CD4-positive, alpha-beta memory T cell (primary cell): ENCODE measurements at regions not wholly inside any gene's neighbourhood (a gene's known extent, or its start where the extent isn't known, plus 50 kb on each side); places are given as distances from the start of the nearest gene placed in this dataset.
A peak's percentile ranks its signal among the peaks of the same experiment; 100 is the strongest.

ENCODE experiments used
- CTCF ChIA-PET: fragments of 350-600 bp; sonication (Branson Sonifier 250); formaldehyde crosslinking; loops from one replicate; lab custom pipeline; 2021; ENCODE audit warnings: inconsistent platforms; ENCODE audit not compliant: partially characterized antibody; lab: Charles Lee
- POLR2A ChIA-PET: fragments of 350-600 bp; sonication (Branson Sonifier 250); formaldehyde crosslinking; loops from one replicate; lab custom pipeline; 2021; ENCODE audit not compliant: partially characterized antibody; lab: Charles Lee
- DNase-seq, 5 donors: peaks; one replicate each; pipeline versions ENCODE4 v3.0.0 to v3.0.0-alpha.2; 2020 to 2022; ENCODE audit warnings: mixed read lengths in 1 of 5
- H3K27ac ChIP-seq: one replicate; pipeline ENCODE4 v1.7.0; 2013; ENCODE audit warnings: low read depth, low read length
- H3K27me3 ChIP-seq: 2 replicates; pipeline ENCODE4 v1.7.0; 2013; ENCODE audit warnings: mild to moderate bottlenecking, low read length, moderate library complexity; ENCODE audit not compliant: insufficient read depth
- H3K36me3 ChIP-seq: 2 replicates; pipeline ENCODE4 v1.7.0; 2013; ENCODE audit warnings: mild to moderate bottlenecking, low read length, moderate library complexity; ENCODE audit not compliant: insufficient read depth
- H3K4me1 ChIP-seq: 2 replicates; pipeline ENCODE4 v1.7.0; 2013; ENCODE audit warnings: mild to moderate bottlenecking, low read length, moderate library complexity; ENCODE audit not compliant: insufficient read depth
- H3K4me3 ChIP-seq, 2 donors: one replicate each; pipeline ENCODE4 v1.7.0; 2013; ENCODE audit warnings: low read length in 2 of 2, mild to moderate bottlenecking in 1 of 2
- H3K9me3 ChIP-seq, 2 donors: one replicate each; pipeline ENCODE4 v1.7.0; 2013; ENCODE audit warnings: low read length in 2 of 2, control low read depth in 1 of 2; ENCODE audit not compliant: control insufficient read depth in 1 of 2
- H3K27ac Mint-ChIP-seq, 7 donors: one replicate each; pipeline ENCODE4 v1.8.0; 2020 to 2021; ENCODE audit warnings: mixed read lengths in 7 of 7, mild to moderate bottlenecking in 6 of 7, inconsistent platforms in 3 of 7, moderate library complexity in 3 of 7
- H3K27me3 Mint-ChIP-seq, 2 donors: one replicate each; pipeline ENCODE4 v1.8.0; 2020 to 2021; ENCODE audit warnings: mixed read lengths in 2 of 2
- H3K36me3 Mint-ChIP-seq, 2 donors: one replicate each; pipeline ENCODE4 v1.8.0; 2020 to 2021; ENCODE audit warnings: mixed read lengths in 2 of 2, inconsistent platforms in 1 of 2, mild to moderate bottlenecking in 1 of 2
- H3K4me1 Mint-ChIP-seq, 4 donors: one replicate each; pipeline ENCODE4 v1.8.0; 2020 to 2021; ENCODE audit warnings: mixed read lengths in 4 of 4, mild to moderate bottlenecking in 1 of 4
- H3K4me3 Mint-ChIP-seq, 8 donors: one replicate each; pipeline ENCODE4 v1.8.0; 2020 to 2021; ENCODE audit warnings: mixed read lengths in 8 of 8, mild to moderate bottlenecking in 7 of 8, moderate library complexity in 6 of 8, inconsistent platforms in 3 of 8
- H3K9me3 Mint-ChIP-seq, 8 donors: one replicate each; pipeline ENCODE4 v1.8.0; 2020 to 2021; ENCODE audit warnings: mixed read lengths in 8 of 8, mild to moderate bottlenecking in 5 of 8, inconsistent platforms in 3 of 8, moderate library complexity in 1 of 8
- intact Hi-C: fragments of 100-400 bp; cut with micrococcal nuclease; formaldehyde crosslinking; loops from one replicate; pipeline ENCODE4 v1.15.1; 2023

GRCh38 chr6:26211963-26212362, 124.7 kb downstream of the HFE start:
- peaks cover 0 to 5% (median 2%) of the 10 kb centered on the region in 4 donors for H3K4me1 Mint-ChIP-seq
- no peaks in the 10 kb centered on the region for H3K9me3 Mint-ChIP-seq
- Histone ChIP-seq H3K27me3 (no peaks in the 10 kb centered on the region), H3K4me3 (no peak overlapping the region), H3K9me3 (no peaks in the 10 kb centered on the region), H3K4me1 (peaks cover 20% of the 10 kb centered on the region), H3K36me3 (no peaks in the 10 kb centered on the region), H3K27ac (no peak overlapping the region)
- no peaks in the 10 kb centered on the region for H3K27me3 Mint-ChIP-seq
- POLR2A ChIA-PET = interaction anchor here (2.5 to 20.0 kb wide), 2 partner anchors 13 to 22 kb away, joined by 8 to 1953 read pairs; a partner anchor contains a TSS
- H3K27ac Mint-ChIP-seq = no peak overlapping the region
- no peaks in the 10 kb centered on the region for H3K36me3 Mint-ChIP-seq
- intact Hi-C loops = no loop called here
- no peak overlapping the region for H3K4me3 Mint-ChIP-seq
- DNase-seq = no peak
- CTCF ChIA-PET = no interaction called here

DNA sequence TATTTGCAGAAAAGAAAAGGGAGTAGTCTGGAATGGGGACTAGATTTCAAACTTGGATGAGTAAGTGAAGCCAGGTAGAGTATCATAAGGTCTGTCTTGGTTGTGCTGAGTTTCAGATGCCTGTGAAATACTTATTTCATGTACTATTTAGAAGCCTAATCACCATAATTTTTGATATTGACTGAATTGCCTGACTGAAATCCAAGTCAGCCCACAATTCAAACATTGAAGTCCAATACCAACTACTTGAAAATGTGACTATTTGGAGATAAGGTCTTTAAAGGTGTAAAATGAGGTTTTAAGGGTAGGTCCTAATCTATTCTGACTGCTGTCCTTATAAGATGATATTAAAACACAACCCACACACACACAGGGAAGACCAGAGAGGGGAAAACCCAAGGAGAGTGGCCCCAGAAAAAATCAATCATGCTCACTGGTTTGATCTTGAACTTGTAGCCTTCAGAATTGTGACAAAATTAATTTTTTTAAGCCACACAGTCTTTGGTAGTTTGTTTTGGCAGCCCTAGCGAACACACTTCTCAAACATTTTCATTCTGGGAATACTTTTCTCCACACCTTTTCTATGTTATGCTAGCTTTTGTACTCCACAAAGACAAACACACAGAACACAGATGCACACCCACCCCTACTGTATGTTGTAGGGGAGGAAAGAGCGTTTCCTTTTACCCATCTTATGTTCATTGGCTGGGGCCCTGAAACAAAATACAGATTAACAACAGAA, 126.3 kb downstream of the HFE start:
- Histone ChIP-seq H3K27ac (no peak overlapping the region), H3K4me1 (peaks cover 26% of the 10 kb centered on the region), H3K9me3 (no peaks in the 10 kb centered on the region), H3K4me3 (no peak overlapping the region), H3K27me3 (no peaks in the 10 kb centered on the region), H3K36me3 (no peaks in the 10 kb centered on the region)
- Mint-ChIP-seq H3K4me3 (peak overlapping the region in 2 of 8 donors; percentile 48 to 53), H3K9me3 (no peaks in the 10 kb centered on the region), H3K36me3 (no peaks in the 10 kb centered on the region), H3K27ac (peak overlapping the region in 1 of 7 donors; percentile 40), H3K4me1 (peaks cover 0 to 5% (median 2%) of the 10 kb centered on the region in 4 donors), H3K27me3 (no peaks in the 10 kb centered on the region)
- POLR2A ChIA-PET = interaction anchor here (1.2 to 20.0 kb wide), 6 partner anchors 13 to 88 kb away, joined by 3 to 1953 read pairs (median 296); a partner anchor contains a TSS
- intact Hi-C loops = no loop called here
- CTCF ChIA-PET = no interaction called here
- DNase-seq = no peak

DNA sequence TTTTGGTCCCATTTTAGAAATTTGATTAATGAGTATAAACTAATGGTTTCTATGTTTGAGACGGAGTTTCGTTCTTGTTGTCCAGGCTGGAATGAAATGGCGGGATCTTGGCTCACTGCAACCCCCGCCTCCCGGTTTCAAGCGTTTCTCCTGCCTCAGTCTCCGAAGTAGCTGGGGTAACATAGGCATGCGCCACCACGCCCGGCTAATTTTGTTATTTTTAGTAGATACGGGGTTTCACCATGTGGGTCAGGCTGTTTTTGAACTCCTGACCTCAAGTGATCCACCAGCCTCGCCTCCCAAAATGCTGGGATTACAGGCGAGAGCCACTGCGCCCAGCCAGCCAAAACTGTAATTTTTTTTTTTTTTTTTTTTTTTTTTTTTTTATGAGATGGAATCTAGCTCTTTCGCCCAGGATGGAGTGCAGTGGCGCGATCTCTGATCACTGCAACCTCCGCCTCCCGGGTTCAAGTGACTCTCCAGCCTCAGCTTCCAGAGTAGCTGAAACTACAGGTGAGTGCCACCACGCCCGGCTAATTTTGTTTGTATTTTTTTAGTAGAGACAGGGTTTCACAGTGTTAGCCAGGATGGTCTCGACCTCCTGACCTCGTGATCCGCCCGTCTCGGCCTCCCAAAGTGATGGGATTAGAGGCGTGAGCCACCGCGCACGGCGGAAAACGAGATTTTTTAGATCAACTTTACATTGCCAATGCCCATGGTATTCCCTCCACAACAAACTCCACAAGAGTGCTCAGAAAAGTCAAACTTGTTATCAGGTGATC, 127.8 kb downstream of the HFE start:
- no peak for DNase-seq
- H3K4me3 ChIP-seq = peak overlapping the region; percentile 53 to 65
- ChIA-PET CTCF (interaction anchor here (0.8 to 3.7 kb wide), 14 partner anchors 7 to 1657 kb away, joined by 3 to 63 read pairs (median 8); a partner anchor contains a TSS), POLR2A (interaction anchor here (0.6 to 20.0 kb wide), 40 partner anchors 11 to 1678 kb away, joined by 3 to 1953 read pairs (median 22); partner anchors contain the start of genes HFE and HMGN4)
- H3K36me3 ChIP-seq = no peaks in the 10 kb centered on the region
- H3K36me3 Mint-ChIP-seq = no peaks in the 10 kb centered on the region
- H3K27ac ChIP-seq = peak overlapping the region; percentile 82
- intact Hi-C loops = loop anchor here (5.0 kb wide), 1 partner anchor 183 kb away; a partner anchor contains a TSS
- peaks cover 26% of the 10 kb centered on the region for H3K4me1 ChIP-seq
- H3K4me3 Mint-ChIP-seq = peak overlapping the region in 3 of 8 donors; percentile 26 to 51 (median 38)
- no peaks in the 10 kb centered on the region for H3K27me3 Mint-ChIP-seq
- no peaks in the 10 kb centered on the region for H3K9me3 Mint-ChIP-seq
- H3K27ac Mint-ChIP-seq = peak overlapping the region in 1 of 7 donors; percentile 47
- H3K9me3 ChIP-seq = no peaks in the 10 kb centered on the region
- H3K4me1 Mint-ChIP-seq = peaks cover 0 to 5% (median 2%) of the 10 kb centered on the region in 4 donors
- H3K27me3 ChIP-seq = no peaks in the 10 kb centered on the region

DNA sequence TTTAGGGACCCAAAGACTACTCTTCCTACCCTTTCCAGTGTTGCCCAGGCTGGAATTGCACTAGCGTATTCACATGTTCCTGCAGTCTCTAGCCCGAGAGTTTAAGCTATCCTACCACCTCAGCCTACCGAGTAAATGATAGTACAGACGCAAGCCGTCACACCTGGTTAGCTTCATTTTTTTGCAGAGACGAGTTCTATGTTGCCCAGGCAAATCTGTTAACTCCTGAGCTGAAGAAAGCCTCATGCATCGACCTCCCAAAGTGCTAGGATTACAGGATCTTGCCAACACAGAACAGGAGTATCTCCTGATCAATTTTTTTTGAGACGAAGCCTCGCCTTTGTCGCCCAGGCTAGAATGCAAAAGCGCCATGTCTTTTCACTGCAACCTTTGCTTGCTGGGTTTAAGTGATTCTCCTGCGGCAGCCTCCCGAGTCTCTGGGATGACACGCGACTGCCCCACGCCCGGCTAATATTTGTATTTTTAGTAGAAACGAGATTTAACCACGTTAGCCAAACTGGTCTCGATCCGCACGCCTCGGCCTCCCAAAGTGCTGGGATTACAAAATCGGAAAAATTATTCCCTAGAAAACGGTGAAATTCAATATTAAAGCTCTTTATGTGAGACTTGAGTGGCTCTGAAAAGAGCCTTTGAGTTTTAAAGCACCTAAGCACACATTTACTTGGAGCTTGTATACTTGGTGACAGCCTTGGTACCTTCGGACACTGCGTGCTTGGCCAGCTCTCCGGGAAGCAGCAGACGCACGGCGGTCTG, 128.5 kb downstream of the HFE start:
- Histone ChIP-seq H3K9me3 (no peaks in the 10 kb centered on the region), H3K27ac (peak overlapping the region; percentile 82), H3K27me3 (no peaks in the 10 kb centered on the region), H3K36me3 (no peaks in the 10 kb centered on the region), H3K4me3 (peak overlapping the region; percentile 53 to 65), H3K4me1 (peaks cover 26% of the 10 kb centered on the region)
- Mint-ChIP-seq H3K4me3 (no peak overlapping the region), H3K9me3 (no peaks in the 10 kb centered on the region), H3K36me3 (no peaks in the 10 kb centered on the region), H3K27me3 (no peaks in the 10 kb centered on the region), H3K4me1 (peaks cover 0 to 5% (median 2%) of the 10 kb centered on the region in 4 donors), H3K27ac (no peak overlapping the region)
- ChIA-PET CTCF (interaction anchor here (0.7 to 3.7 kb wide), 34 partner anchors 8 to 1677 kb away, joined by 3 to 63 read pairs (median 5); a partner anchor contains a TSS), POLR2A (interaction anchor here (0.6 to 20.0 kb wide), 69 partner anchors 10 to 1678 kb away, joined by 3 to 1953 read pairs (median 9); partner anchors contain the start of genes HFE and HMGN4)
- intact Hi-C loops = loop anchor here (1.0 to 5.0 kb wide), 13 partner anchors 9 to 183 kb away; a partner anchor contains a TSS
- DNase-seq = peak; percentile 49 to 58 (median 51)

DNA sequence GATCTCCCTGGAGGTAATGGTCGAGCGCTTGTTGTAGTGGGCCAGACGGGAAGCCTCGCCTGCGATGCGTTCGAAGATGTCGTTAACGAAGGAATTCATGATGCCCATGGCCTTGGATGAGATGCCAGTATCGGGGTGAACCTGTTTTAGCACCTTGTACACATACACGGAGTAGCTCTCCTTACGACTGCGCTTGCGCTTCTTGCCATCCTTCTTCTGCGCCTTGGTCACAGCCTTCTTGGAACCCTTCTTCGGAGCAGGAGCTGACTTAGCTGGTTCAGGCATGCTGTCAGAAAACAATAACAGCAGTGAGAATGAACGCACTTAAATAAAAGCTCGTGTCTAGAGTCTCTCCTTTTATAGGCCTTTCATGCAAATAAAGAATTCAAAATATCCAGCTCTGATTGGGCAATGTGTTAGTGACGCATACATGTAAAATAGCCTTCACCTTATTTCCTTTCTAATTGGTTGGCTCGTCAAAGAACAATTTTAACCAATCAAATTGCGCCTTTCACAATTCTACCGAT, 129.2 kb downstream of the HFE start:
- CTCF ChIA-PET = interaction anchor here (0.7 to 3.7 kb wide), 38 partner anchors 7 to 1676 kb away, joined by 3 to 63 read pairs (median 4); a partner anchor contains a TSS
- POLR2A ChIA-PET = interaction anchor here (0.7 to 20.0 kb wide), 78 partner anchors 10 to 1677 kb away, joined by 3 to 1953 read pairs (median 8); partner anchors contain the start of genes BTN3A1, HFE and HMGN4
- no peaks in the 10 kb centered on the region for H3K9me3 Mint-ChIP-seq

More for the DNA sequence above, 129.2 kb downstream of the HFE start:
- Mint-ChIP-seq H3K27ac (no peak overlapping the region), H3K4me3 (no peak overlapping the region), H3K4me1 (peaks cover 0 to 5% (median 2%) of the 10 kb centered on the region in 4 donors), H3K36me3 (no peaks in the 10 kb centered on the region), H3K27me3 (no peaks in the 10 kb centered on the region)
- no peaks in the 10 kb centered on the region for H3K27me3 ChIP-seq
- no peaks in the 10 kb centered on the region for H3K9me3 ChIP-seq
- H3K36me3 ChIP-seq = no peaks in the 10 kb centered on the region
- peaks cover 26% of the 10 kb centered on the region for H3K4me1 ChIP-seq
- intact Hi-C loops = loop anchor here (1.0 to 5.0 kb wide), 13 partner anchors 8 to 184 kb away; a partner anchor contains a TSS
- peak overlapping the region; percentile 82 for H3K27ac ChIP-seq
- peak overlapping the region; percentile 75 to 85 for H3K4me3 ChIP-seq
- DNase-seq = peak; percentile 88 to 96 (median 94)
